HG03575 (cell line): ENCODE measurements at regions not wholly inside any gene's neighbourhood (a gene's known extent, or its start where the extent isn't known, plus 50 kb on each side); places are given as distances from the start of the nearest gene placed in this dataset.
"Not testable (repeated sequence)": the region's sequence is repeated elsewhere in the genome, so short reads cannot be mapped to it uniquely, and the experiment has no call there.

Experiments used
- ATAC-seq: cut with Tn5 transposase; IDR thresholded peaks from one replicate; pipeline ENCODE4 v1.9.1; 2021; ENCODE audit not compliant: unreplicated experiment, insufficient number of reproducible peaks, low FRiP score; ENCODE audit errors: extremely low read depth

GRCh38 chr4:116260931-116261330 is 824.4 kb downstream of the TRAM1L1 start:
- ATAC-seq, result not testable (repeated sequence)

- ATAC-seq, result no peak
These were observed 840.6 kb downstream of the TRAM1L1 start for GRCh38 chr4:116244771-116245170.

- no peak for ATAC-seq
These were observed 841.9 kb downstream of the TRAM1L1 start for GRCh38 chr4:116243431-116243830.

GRCh38 chr4:116233971-116234370 is 851.4 kb downstream of the TRAM1L1 start:
- ATAC-seq, result no peak

GRCh38 chr4:116231999-116232398 is 853.4 kb downstream of the TRAM1L1 start:
- ATAC-seq, result not testable (repeated sequence)

- ATAC-seq, result no peak
These were observed 856.0 kb downstream of the TRAM1L1 start for GRCh38 chr4:116229420-116229819.

GRCh38 chr4:116223040-116223732 is 862.2 kb downstream of the TRAM1L1 start:
- ATAC-seq, result no peak

- ATAC-seq, result no peak
These were observed 867.6 kb downstream of the TRAM1L1 start for GRCh38 chr4:116217781-116218180.

- ATAC-seq, result no peak
These were observed 869.8 kb downstream of the TRAM1L1 start for GRCh38 chr4:116215622-116216021.

- no peak for ATAC-seq
These were observed 882.9 kb downstream of the TRAM1L1 start for GRCh38 chr4:116202524-116202923.

GRCh38 chr4:116197317-116197809 is 888.0 kb downstream of the TRAM1L1 start:
- no peak for ATAC-seq

GRCh38 chr4:116183241-116183640 is 902.1 kb downstream of the TRAM1L1 start:
- no peak for ATAC-seq

GRCh38 chr4:116180157-116180601 is 905.2 kb downstream of the TRAM1L1 start:
- ATAC-seq, result no peak

- not testable (repeated sequence) for ATAC-seq
These were observed 934.0 kb downstream of the TRAM1L1 start for GRCh38 chr4:116151371-116151770.

- no peak for ATAC-seq
These were observed 935.2 kb downstream of the TRAM1L1 start for GRCh38 chr4:116150152-116150551.

GRCh38 chr4:116143198-116143597 is 942.2 kb downstream of the TRAM1L1 start:
- ATAC-seq, result no peak

- no peak for ATAC-seq
These were observed 952.4 kb downstream of the TRAM1L1 start for GRCh38 chr4:116132946-116133345.

- ATAC-seq, result no peak
These were observed 958.6 kb downstream of the TRAM1L1 start for GRCh38 chr4:116126794-116127193.

- no peak for ATAC-seq
These were observed 963.3 kb downstream of the TRAM1L1 start for GRCh38 chr4:116122124-116122523.

- ATAC-seq, result no peak
These were observed 967.2 kb downstream of the TRAM1L1 start for GRCh38 chr4:116118221-116118620.

- ATAC-seq, result not testable (repeated sequence)
These were observed 972.5 kb downstream of the TRAM1L1 start for GRCh38 chr4:116112861-116113260.
